GM13977 (cell line): ENCODE measurements at regions not wholly inside any gene's neighbourhood (a gene's known extent, or its start where the extent isn't known, plus 50 kb on each side); places are given as distances from the start of the nearest gene placed in this dataset.

Source experiments
- DNase-seq: peaks from one replicate; pipeline ENCODE4 v3.0.0; 2012; ENCODE audit warnings: low spot score
- CTCF ChIP-seq: IDR thresholded peaks from 2 replicates; pipeline ENCODE4 v1.5.1; 2012; ENCODE audit warnings: mild to moderate bottlenecking, control low read depth; ENCODE audit not compliant: insufficient read depth; ENCODE audit errors: extremely low read depth, missing control alignments
- in situ Hi-C: fragments of 300-500 bp; cut with MboI; formaldehyde crosslinking; loops from one replicate; pipeline ENCODE4 v1.12.0; 2022; ENCODE audit warnings: low sequenced_read_pairs, low pct_unique_long_range_greater_than_20kb, mixed read lengths, inconsistent platforms; ENCODE audit not compliant: unreplicated experiment

GRCh38 chr5:38643616-38644015, 87.2 kb upstream of the LIFR start:
- in situ Hi-C loops: no loop called here
- TF ChIP-seq CTCF: no peak
- DNase-seq: no peak

GRCh38 chr5:38645508-38645907, 89.1 kb upstream of the LIFR start:
- TF ChIP-seq CTCF: no peak
- in situ Hi-C loops: no loop called here

GRCh38 chr5:38648703-38649291, 92.4 kb upstream of the LIFR start:
- no peak for DNase-seq
- no peak for TF ChIP-seq CTCF
- in situ Hi-C loops: no loop called here

More at GRCh38 chr5:38645508-38645907, 89.1 kb upstream of the LIFR start:
- DNase-seq: no peak

GRCh38 chr5:38650540-38650939, 94.1 kb upstream of the LIFR start:
- in situ Hi-C loops: no loop called here
- no peak for DNase-seq
- TF ChIP-seq CTCF: no peak

GRCh38 chr5:38650946-38651345, 94.5 kb upstream of the LIFR start:
- in situ Hi-C loops: no loop called here

GRCh38 chr5:38651806-38652205, 95.4 kb upstream of the LIFR start:
- no peak for TF ChIP-seq CTCF
- in situ Hi-C loops: no loop called here
- no peak for DNase-seq

More at GRCh38 chr5:38650946-38651345, 94.5 kb upstream of the LIFR start:
- no peak for DNase-seq
- TF ChIP-seq CTCF: no peak

GRCh38 chr5:38653389-38653788, 96.9 kb upstream of the LIFR start:
- in situ Hi-C loops: no loop called here
- TF ChIP-seq CTCF: no peak
- DNase-seq: no peak
